ENCODE measurements at regions not wholly inside any gene's neighbourhood (a gene's known extent, or its start where the extent isn't known, plus 50 kb on each side); places are given as distances from the start of the nearest gene placed in this dataset.

DNA sequence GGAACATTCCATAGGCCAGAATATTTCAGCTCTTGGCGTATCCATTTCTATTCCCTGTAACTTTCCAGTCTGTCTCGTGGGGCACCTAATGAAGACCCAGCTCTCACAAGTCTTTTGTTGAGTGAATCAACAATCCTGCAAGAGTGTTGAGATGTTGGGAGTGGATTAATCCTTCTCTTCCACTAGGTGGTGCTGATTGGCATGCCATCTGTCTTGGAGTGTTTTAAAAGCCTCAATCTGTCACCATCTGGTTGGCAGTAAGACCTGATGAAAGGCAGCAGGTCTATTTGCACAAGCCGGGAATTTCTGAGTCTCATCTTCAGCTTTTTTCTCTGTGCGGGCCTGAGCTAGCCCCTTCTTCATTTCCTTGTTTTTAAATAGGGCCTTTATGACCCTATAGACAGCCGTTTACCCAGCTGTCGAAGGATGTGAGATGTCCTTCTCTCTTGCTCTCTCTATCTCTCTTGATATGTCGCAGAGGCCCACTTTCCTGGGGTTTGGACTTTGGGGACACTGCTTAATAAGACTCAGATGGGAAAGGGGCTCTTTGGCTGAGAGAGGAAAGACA is 180.5 kb downstream of the ZNF365 start:
- H3K36me3 ChIP-seq (ENCODE audit: insufficient read depth, low read length) = no peaks in the 10 kb centered on the region
- DNase-seq = peak in 2 of 5 donors; percentile 11 to 15
- no peak overlapping the region for H3K4me3 ChIP-seq (ENCODE audit: low read length)
- H3K4me1 Mint-ChIP-seq = no peaks in the 10 kb centered on the region
- H3K27me3 ChIP-seq (ENCODE audit: insufficient read depth, low read length, poor library complexity, severe bottlenecking) = no peaks in the 10 kb centered on the region
- H3K27ac Mint-ChIP-seq = no peak overlapping the region
- no peaks in the 10 kb centered on the region for H3K9me3 ChIP-seq (ENCODE audit: low read length)
- H3K4me1 ChIP-seq (ENCODE audit: insufficient read depth, low read length) = no peaks in the 10 kb centered on the region
- H3K27ac ChIP-seq (ENCODE audit: low read depth, low read length) = no peak overlapping the region
- ChIA-PET CTCF (interaction anchor here (0.9 to 1.5 kb wide), 3 partner anchors 12 to 57 kb away, joined by 3 to 4 read pairs (median 3); no protein-coding TSS in a partner anchor), POLR2A (no interaction called here)
- H3K9me3 Mint-ChIP-seq = peaks cover 0 to 2% (median 0%) of the 10 kb centered on the region in 5 donors
- peaks cover 16 to 45% of the 10 kb centered on the region in 2 donors for H3K27me3 Mint-ChIP-seq
- H3K4me3 Mint-ChIP-seq = no peak overlapping the region
- H3K36me3 Mint-ChIP-seq = peaks cover 0 to 1% (median 0%) of the 10 kb centered on the region in 3 donors

DNA sequence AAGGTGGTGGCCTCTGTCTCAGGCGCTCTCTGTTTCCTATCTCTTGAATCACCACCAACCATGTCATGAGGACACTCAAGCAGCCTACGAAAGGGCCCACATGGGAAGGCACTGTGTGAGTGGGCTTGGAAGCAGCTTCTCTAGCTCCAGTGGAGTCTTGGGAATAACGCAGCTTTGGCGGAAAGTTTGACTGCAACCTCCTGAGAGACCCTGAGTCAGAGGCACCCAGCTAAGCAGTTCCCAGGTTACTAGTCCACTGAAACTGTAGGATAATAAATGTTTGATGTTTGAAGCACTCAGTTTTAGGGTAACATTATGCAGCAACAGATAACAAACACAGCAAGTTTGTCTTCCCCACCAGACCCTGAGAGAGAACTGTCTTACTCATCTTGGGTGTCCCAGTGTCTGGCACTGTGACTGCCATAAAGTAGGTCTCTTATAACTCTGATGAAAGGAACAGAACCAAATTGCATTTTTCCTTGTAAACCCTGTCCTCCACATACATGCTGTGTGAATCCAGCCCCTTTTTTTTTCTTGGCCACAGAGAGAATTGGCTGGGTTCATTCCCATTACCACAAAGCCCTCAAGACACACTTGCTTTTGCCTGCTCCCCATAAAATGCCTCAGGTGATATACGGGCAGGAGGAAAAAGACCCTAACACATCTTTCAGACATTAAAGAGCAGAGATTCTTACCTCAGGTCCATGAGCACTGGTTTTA is 185.5 kb downstream of the ZNF365 start:
- Mint-ChIP-seq H3K27ac (no peak overlapping the region), H3K9me3 (peaks cover 0 to 2% (median 0%) of the 10 kb centered on the region in 5 donors), H3K27me3 (peaks cover 17 to 40% of the 10 kb centered on the region in 2 donors), H3K36me3 (peaks cover 0 to 1% (median 0%) of the 10 kb centered on the region in 3 donors), H3K4me1 (no peaks in the 10 kb centered on the region), H3K4me3 (no peak overlapping the region)
- DNase-seq = no peak
- no peaks in the 10 kb centered on the region for H3K4me1 ChIP-seq (ENCODE audit: insufficient read depth, low read length)
- no peaks in the 10 kb centered on the region for H3K9me3 ChIP-seq (ENCODE audit: low read length)
- POLR2A ChIA-PET = no interaction called here
- CTCF ChIA-PET = no interaction called here
- H3K27me3 ChIP-seq (ENCODE audit: insufficient read depth, low read length, poor library complexity, severe bottlenecking) = no peaks in the 10 kb centered on the region
- no peak overlapping the region for H3K4me3 ChIP-seq (ENCODE audit: low read length)
- no peaks in the 10 kb centered on the region for H3K36me3 ChIP-seq (ENCODE audit: insufficient read depth, low read length)
- H3K27ac ChIP-seq (ENCODE audit: low read depth, low read length) = no peak overlapping the region

DNA sequence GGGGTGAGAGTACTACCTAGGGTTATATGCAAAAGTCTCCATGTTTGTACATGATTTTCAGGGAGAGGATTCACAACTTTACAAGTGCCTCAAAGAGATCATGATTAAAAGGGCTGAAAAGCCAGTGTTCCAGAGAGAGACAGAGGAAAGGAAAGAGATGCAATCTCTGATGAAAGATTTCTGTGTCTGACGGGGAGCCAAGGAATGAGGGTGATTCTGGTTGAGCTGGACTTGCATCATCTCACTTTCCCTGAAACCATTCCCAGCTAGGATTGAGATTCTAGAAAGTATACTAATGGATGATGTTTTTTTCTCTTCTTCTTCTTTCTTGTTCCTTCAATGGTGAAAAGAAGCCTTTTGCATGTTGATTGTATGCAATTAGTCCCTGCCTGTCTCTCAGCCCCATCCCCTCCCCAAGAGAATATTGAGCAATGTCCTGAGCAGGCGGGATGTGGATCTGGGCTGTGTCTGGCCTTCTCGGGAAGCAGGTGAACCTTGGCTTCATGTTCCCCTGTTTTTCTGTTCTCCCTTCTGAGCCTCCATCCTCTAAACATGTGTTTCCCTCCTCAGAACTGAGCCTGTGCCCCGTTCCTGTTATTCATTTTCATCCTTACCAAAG is 186.1 kb downstream of the ZNF365 start:
- Mint-ChIP-seq H3K4me3 (no peak overlapping the region), H3K4me1 (no peaks in the 10 kb centered on the region), H3K36me3 (peaks cover 0 to 1% (median 0%) of the 10 kb centered on the region in 3 donors), H3K9me3 (peaks cover 0 to 2% (median 0%) of the 10 kb centered on the region in 5 donors), H3K27me3 (peaks cover 17 to 39% of the 10 kb centered on the region in 2 donors), H3K27ac (no peak overlapping the region)
- ChIA-PET CTCF (no interaction called here), POLR2A (no interaction called here)
- Histone ChIP-seq H3K4me3 (ENCODE audit: low read length) (no peak overlapping the region), H3K36me3 (ENCODE audit: insufficient read depth, low read length) (no peaks in the 10 kb centered on the region), H3K4me1 (ENCODE audit: insufficient read depth, low read length) (no peaks in the 10 kb centered on the region), H3K9me3 (ENCODE audit: low read length) (no peaks in the 10 kb centered on the region), H3K27ac (ENCODE audit: low read depth, low read length) (no peak overlapping the region), H3K27me3 (ENCODE audit: insufficient read depth, low read length, poor library complexity, severe bottlenecking) (no peaks in the 10 kb centered on the region)
- DNase-seq = no peak

DNA sequence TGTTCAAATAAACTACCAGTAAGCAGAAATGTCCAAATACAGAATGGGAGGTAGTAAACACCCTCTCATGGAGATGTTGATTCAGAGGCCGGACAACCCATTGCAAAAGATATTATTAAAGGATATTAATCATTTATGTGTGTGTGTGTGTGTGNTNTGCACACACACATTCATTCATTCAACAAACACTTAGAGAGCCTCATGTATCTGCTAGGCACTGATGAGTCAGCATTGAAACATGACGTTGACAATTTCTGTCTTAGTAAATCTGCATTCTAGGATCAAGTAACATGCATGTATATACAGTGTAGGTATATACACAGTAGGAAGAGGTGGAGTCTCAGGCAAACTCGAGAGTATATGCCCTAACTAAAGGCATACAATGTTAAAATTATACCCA is 187.0 kb downstream of the ZNF365 start:
- Mint-ChIP-seq H3K4me3 (no peak overlapping the region), H3K36me3 (peaks cover 0 to 1% (median 0%) of the 10 kb centered on the region in 3 donors), H3K9me3 (peaks cover 0 to 2% (median 0%) of the 10 kb centered on the region in 5 donors), H3K27me3 (peaks cover 15 to 43% of the 10 kb centered on the region in 2 donors), H3K4me1 (no peaks in the 10 kb centered on the region), H3K27ac (no peak overlapping the region)
- DNase-seq = no peak
- H3K27me3 ChIP-seq (ENCODE audit: insufficient read depth, low read length, poor library complexity, severe bottlenecking) = no peaks in the 10 kb centered on the region
- ChIA-PET POLR2A (no interaction called here), CTCF (no interaction called here)
- H3K36me3 ChIP-seq (ENCODE audit: insufficient read depth, low read length) = no peaks in the 10 kb centered on the region
- H3K4me3 ChIP-seq (ENCODE audit: low read length) = no peak overlapping the region
- H3K9me3 ChIP-seq (ENCODE audit: low read length) = no peaks in the 10 kb centered on the region
- no peaks in the 10 kb centered on the region for H3K4me1 ChIP-seq (ENCODE audit: insufficient read depth, low read length)
- no peak overlapping the region for H3K27ac ChIP-seq (ENCODE audit: low read depth, low read length)

DNA sequence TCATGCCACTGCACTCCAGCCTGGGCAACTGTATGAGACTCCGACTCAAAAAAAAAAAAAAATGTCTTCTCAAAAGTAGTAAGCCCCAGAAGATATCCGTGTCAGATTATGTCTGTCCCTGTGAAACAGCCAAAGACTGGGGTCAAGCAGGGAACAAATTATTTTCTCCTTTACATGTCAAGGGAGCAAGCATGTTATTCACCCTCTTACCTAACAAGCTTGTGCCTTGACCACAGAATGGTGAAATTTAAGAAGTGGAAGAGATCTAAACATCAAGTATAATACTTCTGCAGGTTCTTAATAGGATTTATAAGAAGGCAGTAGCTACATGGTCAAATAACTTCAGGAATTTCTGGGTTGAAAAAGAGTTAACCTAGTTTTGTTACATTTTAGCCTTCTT is 187.9 kb downstream of the ZNF365 start:
- CTCF ChIA-PET = no interaction called here
- Mint-ChIP-seq H3K4me1 (no peaks in the 10 kb centered on the region), H3K4me3 (no peak overlapping the region), H3K9me3 (peaks cover 0 to 2% (median 0%) of the 10 kb centered on the region in 5 donors), H3K36me3 (peaks cover 0 to 1% (median 0%) of the 10 kb centered on the region in 3 donors), H3K27ac (no peak overlapping the region), H3K27me3 (peaks cover 13 to 37% of the 10 kb centered on the region in 2 donors)
- DNase-seq = no peak
- no peaks in the 10 kb centered on the region for H3K27me3 ChIP-seq (ENCODE audit: insufficient read depth, low read length, poor library complexity, severe bottlenecking)
- H3K4me3 ChIP-seq (ENCODE audit: low read length) = no peak overlapping the region
- POLR2A ChIA-PET = no interaction called here
- H3K36me3 ChIP-seq (ENCODE audit: insufficient read depth, low read length) = no peaks in the 10 kb centered on the region
- no peaks in the 10 kb centered on the region for H3K4me1 ChIP-seq (ENCODE audit: insufficient read depth, low read length)
- no peak overlapping the region for H3K27ac ChIP-seq (ENCODE audit: low read depth, low read length)
- no peaks in the 10 kb centered on the region for H3K9me3 ChIP-seq (ENCODE audit: low read length)

DNA sequence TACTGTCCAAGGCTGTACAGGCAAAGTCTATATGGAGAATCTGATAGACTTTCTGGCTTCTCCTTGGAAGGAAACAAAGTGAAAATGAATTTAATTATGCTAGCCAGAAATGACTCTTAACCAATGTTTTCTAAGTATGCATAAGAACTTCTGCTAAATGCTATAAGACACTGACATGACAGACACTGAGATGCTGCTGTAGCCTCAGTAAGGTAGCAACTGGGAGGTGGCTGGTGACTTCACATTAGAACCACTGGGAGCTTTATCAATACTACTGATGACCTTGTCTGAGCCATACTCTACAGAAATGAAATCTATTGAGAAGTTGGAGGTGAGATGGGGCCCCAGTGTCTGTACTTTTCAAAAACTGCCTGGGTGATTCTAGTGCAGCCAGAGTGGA is 188.6 kb downstream of the ZNF365 start:
- H3K4me1 Mint-ChIP-seq = no peaks in the 10 kb centered on the region
- H3K9me3 Mint-ChIP-seq = peaks cover 0 to 2% (median 0%) of the 10 kb centered on the region in 5 donors
- Histone ChIP-seq H3K27me3 (ENCODE audit: insufficient read depth, low read length, poor library complexity, severe bottlenecking) (no peaks in the 10 kb centered on the region), H3K4me1 (ENCODE audit: insufficient read depth, low read length) (no peaks in the 10 kb centered on the region), H3K36me3 (ENCODE audit: insufficient read depth, low read length) (no peaks in the 10 kb centered on the region), H3K4me3 (ENCODE audit: low read length) (no peak overlapping the region), H3K9me3 (ENCODE audit: low read length) (no peaks in the 10 kb centered on the region), H3K27ac (ENCODE audit: low read depth, low read length) (no peak overlapping the region)
- ChIA-PET POLR2A (no interaction called here), CTCF (no interaction called here)
- DNase-seq = no peak
- H3K27ac Mint-ChIP-seq = no peak overlapping the region
- peaks cover 0 to 1% (median 0%) of the 10 kb centered on the region in 3 donors for H3K36me3 Mint-ChIP-seq
- no peak overlapping the region for H3K4me3 Mint-ChIP-seq
- H3K27me3 Mint-ChIP-seq = peaks cover 13 to 34% of the 10 kb centered on the region in 2 donors

DNA sequence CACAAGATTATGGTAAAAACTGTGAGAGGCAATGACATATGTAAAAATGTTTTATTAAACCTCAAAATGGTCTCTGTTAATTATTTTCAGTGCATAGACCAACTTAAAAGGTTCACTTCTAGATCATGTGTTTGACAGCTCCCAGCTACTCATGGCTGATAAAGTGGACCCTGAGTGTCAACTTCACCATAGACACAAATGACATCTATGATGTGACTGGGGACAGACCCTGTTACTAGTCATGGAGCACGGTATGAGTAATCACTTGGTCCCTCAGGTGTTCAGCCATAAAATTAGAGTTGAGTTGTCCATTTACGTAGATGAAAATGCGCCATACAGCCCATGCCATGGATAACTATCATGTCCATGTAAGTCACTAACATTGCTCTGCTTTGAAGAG is 199.8 kb downstream of the ZNF365 start:
- Mint-ChIP-seq H3K4me3 (no peak overlapping the region), H3K36me3 (no peaks in the 10 kb centered on the region), H3K27ac (no peak overlapping the region), H3K27me3 (peaks cover 6 to 24% of the 10 kb centered on the region in 2 donors), H3K9me3 (no peaks in the 10 kb centered on the region), H3K4me1 (peaks cover 0 to 2% (median 0%) of the 10 kb centered on the region in 3 donors)
- Histone ChIP-seq H3K36me3 (ENCODE audit: insufficient read depth, low read length) (no peaks in the 10 kb centered on the region), H3K4me1 (ENCODE audit: insufficient read depth, low read length) (no peaks in the 10 kb centered on the region), H3K4me3 (ENCODE audit: low read length) (no peak overlapping the region), H3K9me3 (ENCODE audit: low read length) (no peaks in the 10 kb centered on the region), H3K27ac (ENCODE audit: low read depth, low read length) (no peak overlapping the region), H3K27me3 (ENCODE audit: insufficient read depth, low read length, poor library complexity, severe bottlenecking) (no peaks in the 10 kb centered on the region)
- POLR2A ChIA-PET = no interaction called here
- DNase-seq = no peak
- CTCF ChIA-PET = no interaction called here

DNA sequence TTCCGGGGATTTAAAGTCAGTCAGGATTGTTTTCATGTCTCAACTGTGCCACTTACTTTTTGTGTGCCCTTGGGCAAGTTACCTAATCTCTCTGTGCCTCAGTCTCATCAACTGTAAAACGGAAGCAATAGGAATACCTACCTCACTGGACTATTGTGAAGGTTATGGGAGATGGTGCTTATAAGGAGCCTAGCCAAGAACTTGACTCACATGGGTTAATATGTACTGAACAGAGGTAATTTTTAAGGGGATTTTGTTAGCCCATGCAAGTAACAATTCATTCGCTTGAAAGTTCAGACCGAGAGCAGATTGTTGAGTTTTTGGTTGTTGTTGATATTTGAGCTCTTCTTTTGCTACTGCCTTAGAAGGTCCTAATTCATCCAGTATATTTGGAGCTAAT is 202.9 kb downstream of the ZNF365 start:
- Histone ChIP-seq H3K36me3 (ENCODE audit: insufficient read depth, low read length) (no peaks in the 10 kb centered on the region), H3K4me3 (ENCODE audit: low read length) (no peak overlapping the region), H3K9me3 (ENCODE audit: low read length) (no peaks in the 10 kb centered on the region), H3K4me1 (ENCODE audit: insufficient read depth, low read length) (no peaks in the 10 kb centered on the region), H3K27me3 (ENCODE audit: insufficient read depth, low read length, poor library complexity, severe bottlenecking) (no peaks in the 10 kb centered on the region), H3K27ac (ENCODE audit: low read depth, low read length) (no peak overlapping the region)
- H3K27ac Mint-ChIP-seq = no peak overlapping the region
- ChIA-PET POLR2A (no interaction called here), CTCF (interaction anchor here (1.4 to 1.5 kb wide), 2 partner anchors 17 to 23 kb away, joined by 3 to 4 read pairs; no protein-coding TSS in a partner anchor)
- H3K9me3 Mint-ChIP-seq = no peaks in the 10 kb centered on the region
- DNase-seq = no peak
- peaks cover 9 to 22% of the 10 kb centered on the region in 2 donors for H3K27me3 Mint-ChIP-seq
- no peaks in the 10 kb centered on the region for H3K4me1 Mint-ChIP-seq
- no peaks in the 10 kb centered on the region for H3K36me3 Mint-ChIP-seq
- no peak overlapping the region for H3K4me3 Mint-ChIP-seq
